Natural killer cell (primary cell): ENCODE measurements at regions not wholly inside any gene's neighbourhood (a gene's known extent, or its start where the extent isn't known, plus 50 kb on each side); places are given as distances from the start of the nearest gene placed in this dataset.

Experiments used
- ATAC-seq, 3 donors: fragments of 150-1000 bp in 2 of 3; fragments of 200-7000 bp in 1 of 3; cut with Tn5 transposase; 1 replicate in 1 of 3; 2 replicates in 2 of 3; pipeline ENCODE4 v1.10.0; 2021; ENCODE audit warnings: mild to moderate bottlenecking in 2 of 3, moderate library complexity in 2 of 3
- DNase-seq, 2 donors: peaks; one replicate each; pipeline versions ENCODE4 v3.0.0 to v3.0.0-alpha.2; 2013 to 2021; ENCODE audit warnings: mixed read lengths in 1 of 2
- H3K27ac ChIP-seq: one replicate; pipeline ENCODE4 v1.5.1; 2013; ENCODE audit warnings: mild to moderate bottlenecking, low read length
- H3K27me3 ChIP-seq: one replicate; pipeline ENCODE4 v1.6.1; 2013; ENCODE audit warnings: low read length; ENCODE audit not compliant: control insufficient read depth, insufficient read depth
- H3K36me3 ChIP-seq: one replicate; pipeline ENCODE4 v1.6.1; 2013; ENCODE audit warnings: low read length; ENCODE audit not compliant: control insufficient read depth, insufficient read depth
- H3K4me1 ChIP-seq: one replicate; pipeline ENCODE4 v1.6.1; 2013; ENCODE audit warnings: low read length; ENCODE audit not compliant: control insufficient read depth, insufficient read depth
- H3K4me3 ChIP-seq: one replicate; pipeline ENCODE4 v1.5.1; 2013; ENCODE audit warnings: low read length
- H3K9me3 ChIP-seq: one replicate; pipeline ENCODE4 v1.6.1; 2013; ENCODE audit warnings: low read length; ENCODE audit not compliant: control insufficient read depth, insufficient read depth
- H3K27ac Mint-ChIP-seq, 2 donors: one replicate each; pipeline ENCODE4 v1.8.0; 2022; ENCODE audit warnings: mild to moderate bottlenecking in 2 of 2, mixed read lengths in 2 of 2, moderate library complexity in 1 of 2
- H3K27me3 Mint-ChIP-seq, 2 donors: one replicate each; pipeline ENCODE4 v1.8.0; 2022; ENCODE audit warnings: low read depth in 2 of 2, mixed read lengths in 2 of 2
- H3K36me3 Mint-ChIP-seq: one replicate; pipeline ENCODE4 v1.8.0; 2022; ENCODE audit warnings: mixed read lengths
- H3K4me1 Mint-ChIP-seq, 2 donors: one replicate each; pipeline ENCODE4 v1.8.0; 2022; ENCODE audit warnings: mixed read lengths in 2 of 2
- H3K4me3 Mint-ChIP-seq: one replicate; pipeline ENCODE4 v1.8.0; 2022; ENCODE audit warnings: mild to moderate bottlenecking, moderate library complexity, mixed read lengths
- H3K9me3 Mint-ChIP-seq, 2 donors: one replicate each; pipeline ENCODE4 v1.8.0; 2022; ENCODE audit warnings: mixed read lengths in 2 of 2
- WGBS: methylation state at CpG from one replicate; pipeline ENCODE4 v1.1.7; 2013; ENCODE audit warnings: missing lambda C conversion rate; ENCODE audit not compliant: insufficient coverage; 5-methylcytosine and 5-hydroxymethylcytosine counted together
- intact Hi-C: fragments of 100-400 bp; cut with micrococcal nuclease; formaldehyde crosslinking; loops from one replicate; pipeline ENCODE4 v1.14.2; 2022
- TF ChIP-seq, protein P1 (sequence below): fragments of 200-600 bp; IDR thresholded peaks from one replicate; pipeline ENCODE4 v1.8.0; 2022; ENCODE audit warnings: antibody characterized with exemption

DNA sequence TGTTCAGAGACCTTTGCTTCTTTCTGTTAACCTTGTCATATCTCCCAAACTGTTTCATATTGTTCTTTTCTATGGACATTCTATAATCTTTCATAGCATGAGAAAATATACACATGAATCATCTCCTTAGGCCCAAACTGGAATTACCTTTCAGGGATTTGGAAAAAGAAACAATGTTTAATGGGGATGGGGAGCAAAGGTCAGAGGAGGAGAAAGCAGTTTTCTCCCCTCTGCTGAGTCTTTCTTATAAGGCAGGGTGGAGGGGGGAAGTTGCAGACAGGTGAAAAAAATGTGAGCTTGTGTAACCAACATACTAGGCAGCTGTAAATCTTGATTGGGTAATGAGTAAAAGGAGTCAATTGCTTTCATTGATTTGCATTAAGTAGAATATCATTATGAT is 164.1 kb downstream of the BRINP2 start:
- TF ChIP-seq, protein P1, sequence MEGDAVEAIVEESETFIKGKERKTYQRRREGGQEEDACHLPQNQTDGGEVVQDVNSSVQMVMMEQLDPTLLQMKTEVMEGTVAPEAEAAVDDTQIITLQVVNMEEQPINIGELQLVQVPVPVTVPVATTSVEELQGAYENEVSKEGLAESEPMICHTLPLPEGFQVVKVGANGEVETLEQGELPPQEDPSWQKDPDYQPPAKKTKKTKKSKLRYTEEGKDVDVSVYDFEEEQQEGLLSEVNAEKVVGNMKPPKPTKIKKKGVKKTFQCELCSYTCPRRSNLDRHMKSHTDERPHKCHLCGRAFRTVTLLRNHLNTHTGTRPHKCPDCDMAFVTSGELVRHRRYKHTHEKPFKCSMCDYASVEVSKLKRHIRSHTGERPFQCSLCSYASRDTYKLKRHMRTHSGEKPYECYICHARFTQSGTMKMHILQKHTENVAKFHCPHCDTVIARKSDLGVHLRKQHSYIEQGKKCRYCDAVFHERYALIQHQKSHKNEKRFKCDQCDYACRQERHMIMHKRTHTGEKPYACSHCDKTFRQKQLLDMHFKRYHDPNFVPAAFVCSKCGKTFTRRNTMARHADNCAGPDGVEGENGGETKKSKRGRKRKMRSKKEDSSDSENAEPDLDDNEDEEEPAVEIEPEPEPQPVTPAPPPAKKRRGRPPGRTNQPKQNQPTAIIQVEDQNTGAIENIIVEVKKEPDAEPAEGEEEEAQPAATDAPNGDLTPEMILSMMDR, result no peak
- no peak for DNase-seq
- no peaks in the 10 kb centered on the region for H3K27me3 Mint-ChIP-seq
- Histone ChIP-seq H3K27ac (no peak overlapping the region), H3K27me3 (no peaks in the 10 kb centered on the region), H3K4me3 (no peak overlapping the region), H3K4me1 (no peaks in the 10 kb centered on the region), H3K36me3 (no peaks in the 10 kb centered on the region), H3K9me3 (no peaks in the 10 kb centered on the region)
- no peak overlapping the region for H3K27ac Mint-ChIP-seq
- ATAC-seq, result no peak
- H3K4me1 Mint-ChIP-seq, result no peaks in the 10 kb centered on the region
- intact Hi-C loops, result no loop called here
- H3K4me3 Mint-ChIP-seq, result no peak overlapping the region
- H3K36me3 Mint-ChIP-seq, result no peaks in the 10 kb centered on the region
- H3K9me3 Mint-ChIP-seq, result peaks cover 4 to 10% of the 10 kb centered on the region in 2 donors

GRCh38 chr1:177333936-177334595 is 163.3 kb downstream of the BRINP2 start:
- WGBS, result 64% methylated on average over 2 of the region's 4 CpGs
- Histone ChIP-seq H3K36me3 (no peaks in the 10 kb centered on the region), H3K4me1 (no peaks in the 10 kb centered on the region), H3K27me3 (no peaks in the 10 kb centered on the region), H3K4me3 (no peak overlapping the region), H3K27ac (no peak overlapping the region), H3K9me3 (no peaks in the 10 kb centered on the region)
- H3K36me3 Mint-ChIP-seq, result no peaks in the 10 kb centered on the region
- H3K27me3 Mint-ChIP-seq, result no peaks in the 10 kb centered on the region
- no peaks in the 10 kb centered on the region for H3K4me1 Mint-ChIP-seq
- no peak overlapping the region for H3K4me3 Mint-ChIP-seq
- DNase-seq (no peak), ATAC-seq (no peak)
- H3K9me3 Mint-ChIP-seq, result peaks cover 3 to 8% of the 10 kb centered on the region in 2 donors
- intact Hi-C loops, result no loop called here
- TF ChIP-seq, protein P1, result no peak
- no peak overlapping the region for H3K27ac Mint-ChIP-seq
